ENCODE measurements at regions not wholly inside any gene's neighbourhood (a gene's known extent, or its start where the extent isn't known, plus 50 kb on each side); places are given as distances from the start of the nearest gene placed in this dataset.

DNA sequence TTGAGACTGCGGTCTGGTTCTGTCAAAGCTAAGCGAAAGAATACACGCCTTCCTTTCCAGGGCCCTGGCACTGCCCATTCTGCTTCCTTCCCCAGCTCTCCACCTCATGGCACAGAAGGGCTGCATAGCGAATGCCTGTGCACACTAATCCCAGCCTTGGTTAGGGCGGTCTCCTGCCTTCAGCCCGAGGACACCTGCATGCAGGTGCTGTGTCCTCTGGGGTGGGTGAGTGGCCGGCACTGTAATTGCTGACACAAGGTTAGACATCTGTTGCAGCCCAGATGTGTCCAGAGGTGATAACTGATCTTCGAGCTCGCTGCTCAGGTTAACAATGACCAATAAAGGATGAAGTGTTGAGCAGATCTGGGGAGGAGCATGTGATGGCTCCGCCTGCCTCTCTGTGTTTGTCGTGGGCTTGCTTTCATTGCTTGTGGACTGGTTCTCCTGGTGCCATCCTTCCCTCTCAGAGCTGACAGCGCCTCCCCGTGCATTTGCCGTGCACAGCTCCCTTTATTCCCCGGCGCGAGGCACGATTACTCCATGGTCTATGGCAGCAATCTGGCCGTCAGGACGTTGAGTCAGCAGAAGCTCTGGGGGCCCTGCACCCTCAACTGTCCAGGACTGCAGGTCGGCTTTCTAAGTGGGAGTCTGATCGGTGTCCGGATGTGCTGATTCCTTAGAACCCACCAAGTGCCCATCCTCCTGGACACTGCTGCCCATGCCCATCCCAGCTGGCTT, 1088.2 kb downstream of the BRD1 start:
- TF ChIP-seq EZH2phosphoT487 (IDR thresholded peaks at IDR 0.05; ENCODE audit: borderline replicate concordance, low read length) (no peak), EZH2 (IDR thresholded peaks at IDR 0.05; ENCODE audit: low read length, unreplicated experiment) (no peak)
- TF ChIP-seq, protein P1, sequence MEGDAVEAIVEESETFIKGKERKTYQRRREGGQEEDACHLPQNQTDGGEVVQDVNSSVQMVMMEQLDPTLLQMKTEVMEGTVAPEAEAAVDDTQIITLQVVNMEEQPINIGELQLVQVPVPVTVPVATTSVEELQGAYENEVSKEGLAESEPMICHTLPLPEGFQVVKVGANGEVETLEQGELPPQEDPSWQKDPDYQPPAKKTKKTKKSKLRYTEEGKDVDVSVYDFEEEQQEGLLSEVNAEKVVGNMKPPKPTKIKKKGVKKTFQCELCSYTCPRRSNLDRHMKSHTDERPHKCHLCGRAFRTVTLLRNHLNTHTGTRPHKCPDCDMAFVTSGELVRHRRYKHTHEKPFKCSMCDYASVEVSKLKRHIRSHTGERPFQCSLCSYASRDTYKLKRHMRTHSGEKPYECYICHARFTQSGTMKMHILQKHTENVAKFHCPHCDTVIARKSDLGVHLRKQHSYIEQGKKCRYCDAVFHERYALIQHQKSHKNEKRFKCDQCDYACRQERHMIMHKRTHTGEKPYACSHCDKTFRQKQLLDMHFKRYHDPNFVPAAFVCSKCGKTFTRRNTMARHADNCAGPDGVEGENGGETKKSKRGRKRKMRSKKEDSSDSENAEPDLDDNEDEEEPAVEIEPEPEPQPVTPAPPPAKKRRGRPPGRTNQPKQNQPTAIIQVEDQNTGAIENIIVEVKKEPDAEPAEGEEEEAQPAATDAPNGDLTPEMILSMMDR (conservative IDR thresholded peaks at IDR 0.05; ENCODE audit: low read depth, low read length) = no peak

Measured in PC-3 (cell line).